GM19035 (cell line): ENCODE measurements at regions not wholly inside any gene's neighbourhood (a gene's known extent, or its start where the extent isn't known, plus 50 kb on each side); places are given as distances from the start of the nearest gene placed in this dataset.

Experiments used
- ATAC-seq: cut with Tn5 transposase; IDR thresholded peaks from one replicate; pipeline ENCODE4 v1.9.1; 2021; ENCODE audit not compliant: unreplicated experiment

DNA sequence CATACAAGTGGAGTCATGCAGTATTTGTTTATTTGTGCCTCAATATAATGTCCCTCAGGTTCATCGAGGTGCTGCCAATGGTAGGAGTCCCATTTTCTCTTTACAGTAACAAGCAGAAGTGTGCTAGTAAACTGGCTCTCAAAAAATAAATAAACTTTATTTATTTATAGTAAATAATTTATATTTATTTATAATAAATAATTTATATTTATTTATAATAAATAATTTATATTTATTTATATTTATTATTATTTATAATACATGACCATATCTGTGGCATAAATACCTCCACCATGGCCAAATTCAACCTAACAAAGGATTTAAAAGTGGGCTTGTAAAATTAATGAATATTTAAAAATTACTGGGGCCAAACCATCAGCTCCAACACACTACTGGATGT lies 464.9 kb upstream of the NWD2 start:
- ATAC-seq, result no peak

DNA sequence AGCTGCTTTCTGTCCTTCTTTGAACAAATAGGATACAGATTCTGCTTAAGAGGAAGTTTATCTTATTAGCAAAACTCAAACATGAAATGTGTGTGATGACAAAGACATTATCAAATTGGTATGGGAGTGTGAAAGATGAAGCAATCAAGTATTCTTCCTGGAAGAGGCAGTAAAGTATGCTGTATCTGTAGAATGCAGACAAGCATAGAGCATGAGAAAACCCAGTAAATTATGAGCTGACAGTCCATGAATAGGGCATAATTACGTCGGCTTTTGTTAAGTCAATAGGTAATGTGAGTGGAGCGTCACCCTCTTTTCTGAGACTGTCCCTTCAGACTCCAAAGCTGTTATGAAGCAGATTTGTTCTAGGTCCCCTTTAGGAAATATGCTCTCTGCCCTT lies 458.6 kb upstream of the NWD2 start:
- ATAC-seq, result no peak

DNA sequence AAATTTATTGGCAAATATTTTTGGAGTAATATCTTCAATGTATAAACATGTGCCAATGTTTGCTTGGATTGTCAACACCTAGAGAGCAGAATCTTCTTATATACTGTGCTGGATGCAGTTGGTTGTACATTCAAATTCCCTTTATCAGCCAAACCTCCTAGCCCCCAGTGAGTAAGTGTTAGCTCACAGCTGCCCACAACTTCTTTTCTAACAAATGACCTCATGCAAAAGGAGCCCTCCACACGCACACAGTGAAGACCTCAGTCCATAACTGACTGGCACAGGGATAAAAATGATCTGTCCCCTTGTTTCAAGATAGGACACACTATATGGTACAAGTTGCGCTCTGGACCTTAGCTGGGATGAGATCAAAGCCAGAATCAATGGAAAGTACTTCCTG lies 458.0 kb upstream of the NWD2 start:
- no peak for ATAC-seq

DNA sequence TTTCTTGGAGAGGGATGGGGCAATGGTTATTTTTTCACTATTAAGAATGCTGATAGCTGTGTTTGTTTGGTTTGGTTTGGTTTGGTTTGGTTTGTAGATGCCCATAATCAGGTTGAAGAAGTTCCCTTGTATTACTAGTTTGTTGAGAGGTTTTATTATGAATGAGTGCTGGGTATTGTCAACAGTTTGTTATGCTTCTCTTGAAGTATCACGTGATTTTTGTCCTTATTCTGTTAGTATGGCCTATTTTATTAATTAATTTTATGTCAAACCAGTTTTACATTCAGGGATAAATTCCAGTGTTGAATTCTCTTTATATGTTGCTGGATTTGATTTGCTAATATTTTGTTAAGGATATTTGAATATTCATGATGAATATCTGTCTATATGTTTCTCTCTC lies 449.8 kb upstream of the NWD2 start:
- ATAC-seq, result no peak

DNA sequence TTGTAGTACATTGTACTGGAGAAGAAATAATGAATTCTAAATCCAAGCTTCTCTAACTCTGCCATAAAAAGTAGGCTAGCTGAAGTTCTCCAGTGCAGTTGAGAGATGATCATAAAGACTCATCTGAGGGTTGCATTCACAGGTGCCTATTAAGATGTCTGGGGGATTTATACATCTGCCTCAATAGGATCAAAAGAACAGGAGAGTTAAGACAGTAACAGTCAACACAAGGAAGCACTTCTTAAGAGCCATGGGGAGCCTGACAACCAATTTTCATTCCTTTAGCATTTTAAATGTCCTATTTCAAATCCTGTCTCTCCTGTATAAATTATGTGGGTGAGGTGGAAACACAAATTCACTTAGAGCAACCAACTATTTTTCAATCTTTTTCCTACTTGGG lies 432.4 kb upstream of the NWD2 start:
- no peak for ATAC-seq

DNA sequence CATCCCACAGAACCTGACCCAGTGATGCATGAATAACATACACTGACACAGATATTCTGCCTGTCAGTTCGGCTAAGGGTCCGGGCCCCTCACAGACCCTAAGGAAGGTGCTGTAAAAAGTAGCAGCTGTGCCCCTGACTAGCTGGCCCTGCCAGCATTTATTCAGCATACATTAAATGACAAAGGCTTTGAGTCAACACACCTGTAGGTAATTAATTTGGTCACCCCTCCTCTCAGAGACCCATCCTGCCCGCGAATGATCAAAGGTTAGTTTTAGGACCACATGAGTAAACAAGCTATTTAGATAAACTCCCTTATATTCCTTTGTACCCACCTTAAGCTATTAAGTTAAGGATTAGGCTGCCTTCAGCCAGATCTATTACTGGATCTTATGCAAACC lies 429.0 kb upstream of the NWD2 start:
- ATAC-seq, result no peak

DNA sequence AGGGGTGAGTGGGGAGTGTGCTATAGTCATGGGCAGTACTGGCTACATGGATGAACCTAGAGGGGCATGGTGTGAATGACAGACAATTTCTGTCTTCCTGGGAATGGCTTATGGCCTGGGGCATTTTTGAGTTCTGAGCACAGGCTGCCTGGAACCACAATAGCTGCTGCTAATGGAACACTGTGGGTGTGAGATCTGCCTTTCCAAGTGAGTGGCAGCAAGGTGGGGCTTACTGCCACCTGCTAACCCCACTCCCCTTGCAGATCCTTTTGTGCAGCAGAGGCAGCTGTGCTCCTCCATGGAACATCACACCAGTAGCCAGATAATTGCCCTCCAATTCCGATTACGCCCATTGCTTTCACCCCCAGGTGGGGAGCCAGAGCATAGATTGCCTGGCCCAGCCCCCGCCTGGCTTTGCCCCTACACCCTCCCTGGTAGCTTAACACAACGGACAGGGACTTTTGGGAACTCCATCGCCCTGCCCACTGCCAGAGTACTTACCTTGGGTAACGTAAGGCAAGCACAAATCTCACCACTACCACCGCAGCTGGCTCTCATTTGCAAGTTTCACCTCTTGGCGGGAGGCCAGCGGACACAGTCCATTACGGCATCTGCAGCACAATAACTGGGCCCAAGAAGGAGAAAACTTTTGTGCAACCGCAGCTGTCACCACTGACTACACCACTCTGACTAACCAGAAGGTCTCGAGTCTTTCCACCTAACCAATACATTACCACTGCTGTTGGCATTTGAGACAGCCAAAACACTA lies 421.2 kb upstream of the NWD2 start:
- ATAC-seq, result no peak

DNA sequence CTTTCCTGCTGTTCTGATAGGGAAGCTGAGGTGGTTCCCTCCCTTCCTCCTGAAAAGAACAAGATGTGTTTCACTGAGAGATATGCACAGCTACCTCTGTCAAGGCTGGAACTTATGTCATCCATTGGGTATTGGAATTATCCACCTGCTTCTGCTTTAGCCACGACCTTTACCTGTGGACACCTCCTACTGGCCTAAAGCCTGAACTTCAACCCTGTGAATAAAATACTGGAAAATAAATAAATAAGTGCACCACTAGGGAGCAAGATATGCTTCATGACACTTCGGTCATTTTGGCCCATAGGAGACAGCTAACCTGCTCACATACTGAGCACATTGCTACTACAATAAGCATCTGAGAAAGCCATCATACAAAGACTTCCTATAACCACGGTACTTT lies 419.9 kb upstream of the NWD2 start:
- no peak for ATAC-seq

DNA sequence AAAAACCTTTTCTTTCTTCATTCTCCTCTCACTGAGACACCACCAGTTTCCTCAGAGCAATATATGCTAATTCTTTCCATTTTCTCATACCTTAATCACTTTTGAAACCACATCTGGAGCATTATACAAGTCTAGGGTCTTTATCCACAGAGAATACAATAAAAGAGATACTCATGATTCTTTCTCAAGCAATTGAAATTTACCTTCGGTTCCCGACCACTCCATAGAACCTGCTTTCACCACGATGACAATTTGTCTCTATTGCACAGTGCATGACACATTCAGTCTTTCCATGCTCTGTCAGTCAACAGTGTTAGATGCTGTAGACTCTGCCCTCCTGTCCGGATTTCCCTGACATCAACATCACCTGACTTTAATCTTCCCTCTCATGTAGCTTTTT lies 409.3 kb upstream of the NWD2 start:
- ATAC-seq, result no peak

DNA sequence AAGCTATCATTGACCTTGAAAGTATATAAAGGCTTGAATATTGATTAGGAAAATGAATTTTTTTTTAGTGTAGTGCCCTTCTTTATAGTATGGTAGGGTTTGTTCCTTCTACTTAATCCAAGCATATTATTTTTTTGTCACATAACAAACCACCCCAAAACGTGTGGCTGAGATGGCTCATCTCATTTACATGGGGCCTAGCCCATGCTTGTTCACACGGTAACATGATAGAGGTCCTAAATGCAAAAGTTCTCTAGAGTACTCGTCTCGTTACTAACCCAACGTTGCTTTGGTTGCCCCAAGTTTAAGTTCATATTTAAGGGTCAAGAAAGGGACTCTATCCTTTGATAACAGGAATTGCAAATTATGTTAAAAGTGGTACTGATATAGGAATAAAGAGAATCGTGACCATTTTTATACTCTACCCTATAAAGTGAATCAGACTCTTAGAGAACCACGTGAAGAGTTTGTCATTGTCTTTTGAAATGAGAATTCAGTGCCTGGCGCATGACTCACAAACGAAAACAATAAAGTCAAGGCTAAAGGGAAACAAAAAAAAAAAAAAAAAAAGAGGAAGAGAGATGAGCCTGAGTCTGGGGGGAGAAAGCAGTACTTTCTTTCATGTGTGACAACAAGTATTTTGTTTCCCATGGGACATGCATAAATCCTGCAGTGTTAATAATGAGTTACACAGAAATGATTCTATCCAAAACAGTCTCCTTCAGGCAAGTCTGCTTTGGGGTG lies 402.8 kb upstream of the NWD2 start:
- no peak for ATAC-seq

DNA sequence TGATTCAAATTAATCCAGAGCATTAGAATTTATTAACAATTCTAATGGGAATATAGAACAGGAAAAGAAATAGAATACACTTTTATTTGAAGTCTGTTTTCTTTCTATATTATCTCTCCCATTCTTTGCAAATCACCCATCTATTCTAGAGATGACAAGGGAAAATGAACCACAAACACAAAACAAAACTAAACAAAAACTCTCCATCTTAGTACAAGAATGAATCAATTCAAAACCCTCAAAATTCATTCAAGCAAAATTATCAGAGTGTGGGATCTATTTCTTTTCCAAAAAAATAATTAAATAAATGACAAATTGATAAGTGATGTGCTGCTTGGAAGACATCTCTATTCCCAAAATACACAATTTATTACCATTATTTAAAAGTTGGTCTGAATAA lies 400.1 kb upstream of the NWD2 start:
- ATAC-seq, result no peak

DNA sequence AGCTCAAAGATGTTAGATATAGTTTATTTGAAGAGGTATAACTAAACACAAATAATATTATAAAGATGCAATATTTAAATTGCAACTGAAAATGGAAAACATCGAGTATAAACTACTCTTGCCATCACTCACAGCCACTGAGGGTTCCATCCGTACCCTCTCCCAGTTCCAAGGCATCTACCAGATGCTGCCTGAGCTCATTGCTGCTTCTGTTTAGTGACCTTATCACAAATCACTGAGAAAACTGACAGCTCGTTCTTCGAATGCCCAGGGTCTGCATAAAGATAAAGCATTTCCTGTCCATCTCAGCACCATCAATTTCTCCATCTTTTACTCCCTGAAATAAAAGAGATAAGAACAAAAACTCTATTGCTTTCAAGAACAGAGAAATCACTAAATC lies 391.7 kb upstream of the NWD2 start:
- no peak for ATAC-seq

DNA sequence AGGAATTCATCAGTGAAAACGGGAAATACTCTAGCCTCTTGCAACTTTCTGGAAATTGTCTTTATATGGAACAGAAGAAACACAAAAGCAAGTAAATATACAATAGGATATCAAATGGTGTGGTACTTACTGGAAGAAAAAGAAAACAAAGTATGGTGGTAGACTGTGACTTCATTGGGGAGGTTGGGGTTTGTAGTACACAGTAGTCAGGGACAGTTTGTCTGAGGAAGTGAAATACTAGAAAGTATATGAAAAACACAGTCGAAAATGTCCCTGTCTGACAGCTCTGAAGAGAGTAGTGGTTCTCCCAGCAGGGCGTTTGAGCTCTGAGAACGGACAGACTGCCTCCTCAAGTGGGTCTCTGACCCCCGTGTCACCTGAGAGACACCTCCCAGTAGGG lies 390.0 kb upstream of the NWD2 start:
- ATAC-seq, result peak; percentile 65

DNA sequence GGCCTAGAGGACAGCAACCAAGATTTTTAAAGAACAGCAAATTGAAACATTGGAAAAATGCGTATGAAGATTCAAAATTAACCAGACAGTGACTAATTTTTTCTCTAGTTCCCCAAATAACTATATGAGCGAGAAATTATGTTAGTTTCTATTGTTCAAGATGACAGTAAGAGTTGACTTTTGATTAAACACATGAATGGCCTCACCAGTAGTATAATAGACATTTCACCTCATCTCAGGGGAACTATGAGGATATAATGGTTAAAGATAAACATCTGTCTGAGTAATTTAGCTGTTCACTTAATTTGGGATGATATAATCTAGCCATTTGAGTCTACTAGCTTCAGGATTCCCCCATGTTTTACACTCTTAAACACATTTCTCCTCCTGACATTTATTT lies 380.9 kb upstream of the NWD2 start:
- ATAC-seq, result no peak

DNA sequence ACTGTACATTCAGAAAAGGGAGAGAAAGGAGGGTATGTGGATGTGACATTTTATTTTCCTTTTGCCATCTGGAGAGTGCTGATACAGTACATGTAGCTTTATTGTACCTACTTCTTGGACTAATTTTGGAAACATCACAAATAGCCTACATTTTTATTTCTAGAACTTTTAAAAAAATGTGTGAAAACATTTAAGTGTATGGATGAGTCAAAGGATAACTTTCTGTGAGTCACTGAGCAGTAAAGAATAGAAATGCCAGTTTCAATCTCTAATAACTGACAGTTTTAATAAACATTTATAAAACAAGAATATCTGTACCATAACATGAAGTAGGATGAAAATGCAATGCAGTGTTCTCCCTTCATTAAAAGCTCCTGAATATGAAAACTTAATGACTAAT lies 374.4 kb upstream of the NWD2 start:
- no peak for ATAC-seq

DNA sequence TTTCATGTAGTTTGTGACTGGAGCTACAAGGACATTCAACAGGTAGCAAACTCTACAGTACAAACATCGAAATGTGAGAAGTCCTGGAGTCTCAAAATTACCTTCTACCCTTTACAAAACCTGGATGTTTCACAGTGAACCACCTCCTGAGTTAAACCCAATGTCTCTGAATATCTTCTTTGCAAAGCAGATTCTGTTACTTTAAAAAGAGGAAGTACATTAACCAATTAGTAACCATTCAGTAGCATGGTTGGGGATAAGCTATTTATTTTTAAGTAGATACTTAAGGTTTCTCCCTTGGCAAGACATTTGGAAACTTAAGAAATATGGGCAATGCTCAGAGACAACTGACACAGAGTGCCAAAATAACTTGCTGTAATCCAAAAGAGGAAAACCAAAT lies 371.9 kb upstream of the NWD2 start:
- ATAC-seq, result no peak

DNA sequence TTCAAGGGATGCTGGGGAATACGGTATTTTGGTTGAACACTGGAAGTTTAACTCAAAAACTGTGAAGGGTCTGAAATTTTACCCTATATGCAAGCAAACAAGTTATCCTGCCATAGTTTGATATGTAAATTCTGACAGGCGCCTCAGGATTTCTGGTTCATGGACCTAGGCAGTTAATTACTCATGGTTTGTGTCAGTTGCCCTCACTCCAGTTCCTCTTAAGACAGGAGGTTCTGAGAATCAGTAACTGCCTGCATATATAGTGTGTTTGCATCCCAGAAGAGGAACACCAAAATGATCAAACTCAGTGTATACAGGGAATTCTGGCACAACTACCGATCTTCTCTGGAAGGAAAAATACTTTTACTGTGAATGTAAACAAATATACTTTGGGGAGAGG lies 360.4 kb upstream of the NWD2 start:
- no peak for ATAC-seq

DNA sequence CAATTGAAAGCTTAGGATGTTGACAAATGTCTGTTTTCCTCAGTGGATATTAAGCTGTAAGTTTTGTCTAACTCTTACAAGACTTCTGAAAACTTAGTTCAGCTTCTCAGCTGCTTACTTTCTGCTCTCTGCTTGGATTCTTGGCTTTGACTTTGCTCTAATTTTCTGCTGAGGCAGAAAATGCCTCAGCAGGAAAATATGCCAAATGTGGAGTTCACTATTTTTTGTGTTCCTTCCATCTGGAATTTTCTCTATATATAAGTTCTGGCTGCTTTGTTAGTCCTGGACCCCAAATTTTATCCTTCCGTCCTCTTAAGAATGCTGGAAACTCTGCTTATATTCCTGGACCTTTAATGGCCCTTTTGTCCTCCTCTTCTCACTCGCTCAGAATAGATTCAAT lies 352.6 kb upstream of the NWD2 start:
- no peak for ATAC-seq

DNA sequence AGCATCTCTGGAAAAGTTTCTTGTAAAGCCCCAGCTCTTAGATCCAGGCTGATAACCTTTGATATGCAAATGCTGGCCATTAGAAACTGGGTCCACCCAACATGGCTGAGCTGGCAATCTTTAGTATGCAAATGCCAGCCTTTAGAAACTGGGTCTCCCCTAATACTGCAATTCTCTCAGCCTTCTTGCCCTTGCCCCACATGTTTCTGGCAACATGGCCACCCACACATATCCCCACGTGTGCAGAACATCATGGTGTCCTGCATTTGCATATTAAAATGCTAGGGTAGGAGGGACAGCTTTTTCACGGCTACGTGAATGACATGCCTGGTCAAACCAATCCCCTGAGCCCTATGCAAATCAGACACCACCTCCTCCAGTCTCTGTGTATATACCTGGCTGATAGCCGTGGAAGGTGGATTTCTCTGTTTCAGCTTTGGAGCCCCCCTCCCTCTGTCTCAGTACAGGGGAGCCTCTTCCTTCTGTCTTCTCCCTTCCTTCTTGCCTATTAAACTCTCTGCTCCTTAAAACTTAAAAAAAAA lies 344.0 kb upstream of the NWD2 start:
- no peak for ATAC-seq

DNA sequence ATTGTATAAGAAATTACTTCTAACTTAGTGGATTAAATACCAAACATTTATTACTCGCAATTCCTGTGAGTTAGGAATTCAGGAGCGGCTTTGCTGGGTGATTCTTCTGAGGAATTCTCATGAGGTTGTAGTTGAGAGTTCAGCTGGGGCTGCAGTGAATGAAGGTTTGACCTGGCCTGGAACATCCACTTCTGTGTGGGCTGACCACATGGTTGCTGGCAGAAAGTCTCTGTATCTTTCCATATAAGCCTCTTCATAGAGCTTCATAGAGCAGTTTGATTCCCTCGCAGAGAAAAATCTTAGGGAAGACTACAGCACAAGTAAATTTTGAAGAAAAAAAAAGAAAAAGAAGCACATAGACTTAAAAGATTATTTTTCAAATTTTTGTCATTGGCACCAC lies 339.7 kb upstream of the NWD2 start:
- no peak for ATAC-seq

DNA sequence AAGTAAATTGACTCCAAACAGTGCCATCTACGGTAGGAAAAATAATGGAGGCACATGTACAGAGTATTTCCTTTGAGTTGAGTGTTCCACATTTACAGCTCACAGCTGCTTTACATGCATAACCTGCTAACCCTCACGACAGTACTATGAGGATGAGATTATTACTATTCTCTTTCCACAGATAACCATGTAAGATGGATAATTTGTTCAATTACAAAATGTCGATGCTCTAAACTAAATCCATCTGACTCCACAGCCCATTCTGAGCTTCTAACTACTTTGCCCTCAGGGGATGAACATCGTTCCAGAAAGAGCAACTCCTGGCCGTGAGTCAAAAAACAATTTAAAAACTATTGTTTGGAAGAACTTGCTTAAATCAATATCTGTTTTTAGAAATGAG lies 330.4 kb upstream of the NWD2 start:
- ATAC-seq, result no peak

DNA sequence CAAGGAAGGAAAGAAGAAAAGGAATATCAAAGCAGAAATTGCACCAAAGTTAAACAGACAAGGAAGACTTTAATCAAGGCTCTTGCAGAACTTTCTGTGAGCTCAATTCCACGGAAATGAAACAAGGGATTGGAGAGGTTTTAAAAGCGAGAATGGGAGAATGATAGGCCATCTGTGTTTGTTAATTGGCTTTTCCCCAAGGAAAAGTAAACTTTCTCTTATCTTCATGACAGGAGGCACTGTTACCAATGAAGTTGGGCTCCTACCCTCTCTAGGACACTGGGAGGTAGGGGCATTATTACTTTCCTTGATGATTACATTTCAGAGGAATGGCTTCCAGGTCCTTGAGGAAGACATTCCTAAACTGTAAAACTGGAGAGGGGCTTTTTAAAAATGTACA lies 328.8 kb upstream of the NWD2 start:
- no peak for ATAC-seq

DNA sequence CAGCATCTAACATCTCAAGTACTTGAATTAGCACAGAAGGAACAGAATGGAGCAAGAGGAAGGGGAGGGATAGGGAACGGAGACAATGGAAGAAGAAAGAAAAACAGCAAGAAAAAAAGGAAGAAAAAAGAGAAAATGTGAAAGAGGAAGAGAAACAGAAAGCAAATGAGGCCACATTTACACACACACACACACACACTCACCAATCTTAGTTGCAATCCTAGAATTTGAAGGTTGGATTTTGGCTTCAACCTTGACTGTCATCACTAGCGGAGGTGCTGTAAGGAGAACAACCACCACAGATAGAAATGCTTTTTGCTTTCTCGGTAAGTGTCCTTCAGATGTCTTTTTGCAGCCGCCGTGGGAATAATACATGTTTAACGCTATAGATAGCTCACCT lies 327.1 kb upstream of the NWD2 start:
- ATAC-seq, result no peak
